ENCODE measurements at regions not wholly inside any gene's neighbourhood (a gene's known extent, or its start where the extent isn't known, plus 50 kb on each side); places are given as distances from the start of the nearest gene placed in this dataset.

DNA sequence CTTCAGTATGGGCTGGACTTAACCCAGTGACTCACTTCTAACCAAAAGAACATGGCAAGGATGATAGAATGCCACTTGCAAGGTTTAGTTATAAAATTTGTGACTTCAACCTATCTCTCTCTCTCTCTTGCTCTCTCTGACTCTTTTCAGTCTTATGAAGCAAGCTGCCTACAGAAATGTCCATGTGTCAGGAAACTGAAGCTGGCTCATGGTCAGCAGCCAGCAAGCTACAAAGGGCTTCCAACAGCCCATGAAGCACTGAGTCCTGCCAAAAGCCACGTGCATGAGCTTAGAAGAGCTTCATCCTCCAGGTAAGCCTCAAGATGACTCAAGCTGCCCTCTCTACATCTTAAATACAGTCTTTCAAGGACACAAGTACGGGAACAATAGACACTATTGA lies 100.3 kb downstream of the HS3ST1 start:
- Histone ChIP-seq H3K27me3 (ENCODE audit: insufficient read depth) (no peaks in the 10 kb centered on the region), H3K9ac (no peak overlapping the region), H4K20me1 (ENCODE audit: insufficient read depth) (no peaks in the 10 kb centered on the region), H3K4me1 (ENCODE audit: control insufficient read depth in 1 of 2, insufficient read depth in 2 of 2, low read depth in 1 of 2, low read length in 1 of 2) (no peaks in the 10 kb centered on the region), H3K4me2 (no peak overlapping the region), H3K9me3 (no peaks in the 10 kb centered on the region), H3K36me3 (replicated peaks in 1 of 2; ENCODE audit: control insufficient read depth in 1 of 2, insufficient read depth in 2 of 2, low read length in 1 of 2) (no peaks in the 10 kb centered on the region), H3K9me2 (no peaks in the 10 kb centered on the region), H3K27ac (ENCODE audit: low read depth in 2 of 2, low read length in 1 of 2) (no peak overlapping the region), H3F3A (replicated peaks; ENCODE audit: insufficient read depth) (no peaks in the 10 kb centered on the region), H3K79me2 (ENCODE audit: insufficient read depth) (no peaks in the 10 kb centered on the region; the same call in 1 of the 2 replicates), H3K4me3 (ENCODE audit: low read depth in 2 of 2, low read length in 1 of 2) (no peak overlapping the region), H2AFZ (ENCODE audit: low read depth) (no peak overlapping the region)
- DNase-seq: no peak
- TF ChIP-seq RXRA (IDR thresholded peaks at IDR 0.05; ENCODE audit: borderline replicate concordance, low read depth) (no peak), NFIC (IDR thresholded peaks at IDR 0.05; ENCODE audit: borderline replicate concordance) (no peak), FOSL2 (IDR thresholded peaks at IDR 0.05; ENCODE audit: borderline replicate concordance, low read depth) (no peak), RFX5 (IDR thresholded peaks at IDR 0.05; ENCODE audit: low read length) (no peak), NRF1 (IDR thresholded peaks at IDR 0.05; ENCODE audit: low read depth, low read length) (no peak), TEAD4 (IDR thresholded peaks at IDR 0.05; ENCODE audit: borderline replicate concordance, insufficient read depth) (no peak), EZH2phosphoT487 (IDR thresholded peaks at IDR 0.05; ENCODE audit: borderline replicate concordance, low read depth) (no peak), GABPA (IDR thresholded peaks at IDR 0.05; ENCODE audit: low read depth) (no peak), TCF12 (IDR thresholded peaks at IDR 0.05) (no peak)
- TF ChIP-seq, protein P1, sequence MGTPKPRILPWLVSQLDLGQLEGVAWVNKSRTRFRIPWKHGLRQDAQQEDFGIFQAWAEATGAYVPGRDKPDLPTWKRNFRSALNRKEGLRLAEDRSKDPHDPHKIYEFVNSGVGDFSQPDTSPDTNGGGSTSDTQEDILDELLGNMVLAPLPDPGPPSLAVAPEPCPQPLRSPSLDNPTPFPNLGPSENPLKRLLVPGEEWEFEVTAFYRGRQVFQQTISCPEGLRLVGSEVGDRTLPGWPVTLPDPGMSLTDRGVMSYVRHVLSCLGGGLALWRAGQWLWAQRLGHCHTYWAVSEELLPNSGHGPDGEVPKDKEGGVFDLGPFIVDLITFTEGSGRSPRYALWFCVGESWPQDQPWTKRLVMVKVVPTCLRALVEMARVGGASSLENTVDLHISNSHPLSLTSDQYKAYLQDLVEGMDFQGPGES (IDR thresholded peaks at IDR 0.05; ENCODE audit: low read depth, low read length): no peak
- ChIA-PET POLR2A (no interaction called here), CTCF (no interaction called here)
- 0% methylated on average over 2 of the region's 2 CpGs for WGBS (ENCODE audit: low lambda C conversion rate)

DNA sequence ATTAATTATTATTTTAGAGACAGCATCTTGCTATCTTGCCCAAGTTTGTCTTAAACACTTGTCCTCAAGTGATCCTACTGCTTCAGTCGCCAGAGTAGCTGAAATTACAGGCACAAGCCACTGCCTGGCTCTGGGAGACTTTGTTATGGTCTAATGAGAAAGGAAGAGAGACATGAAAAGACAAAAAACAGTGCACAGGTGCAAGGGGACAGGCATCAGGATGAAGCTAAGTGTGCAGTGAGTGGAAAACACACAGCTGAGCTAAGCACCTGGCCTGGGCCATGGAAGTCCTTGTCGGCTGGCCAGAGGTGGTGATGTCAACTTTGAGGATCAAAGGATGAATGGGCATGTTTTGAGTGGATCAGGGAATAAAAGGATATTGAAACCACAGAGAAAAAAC lies 102.7 kb downstream of the HS3ST1 start:
- H3K9me2 ChIP-seq: no peaks in the 10 kb centered on the region
- H3K4me1 ChIP-seq (ENCODE audit: control insufficient read depth in 1 of 2, insufficient read depth in 2 of 2, low read depth in 1 of 2, low read length in 1 of 2): no peaks in the 10 kb centered on the region
- ChIA-PET POLR2A (no interaction called here), CTCF (no interaction called here)
- no peaks in the 10 kb centered on the region; the same call in 1 of the 2 replicates for H3K79me2 ChIP-seq (ENCODE audit: insufficient read depth)
- no peak overlapping the region for H3K4me2 ChIP-seq
- no peak overlapping the region for H2AFZ ChIP-seq (ENCODE audit: low read depth)
- no peak overlapping the region for H3K9ac ChIP-seq
- no peak overlapping the region for H3K4me3 ChIP-seq (ENCODE audit: low read depth in 2 of 2, low read length in 1 of 2)
- TF ChIP-seq EP300 (IDR thresholded peaks at IDR 0.05; ENCODE audit: borderline replicate concordance in 1 of 2, low read depth in 1 of 2, low read length in 1 of 2) (no peak), NRF1 (IDR thresholded peaks at IDR 0.05; ENCODE audit: low read depth, low read length) (no peak), RFX5 (IDR thresholded peaks at IDR 0.05; ENCODE audit: low read length) (no peak), TCF12 (IDR thresholded peaks at IDR 0.05) (no peak), SMC3 (IDR thresholded peaks at IDR 0.05; ENCODE audit: low read depth, low read length) (no peak), FOXM1 (IDR thresholded peaks at IDR 0.05; ENCODE audit: low read depth) (no peak), GABPA (IDR thresholded peaks at IDR 0.05; ENCODE audit: low read depth) (no peak)
- TF ChIP-seq, protein P2, sequence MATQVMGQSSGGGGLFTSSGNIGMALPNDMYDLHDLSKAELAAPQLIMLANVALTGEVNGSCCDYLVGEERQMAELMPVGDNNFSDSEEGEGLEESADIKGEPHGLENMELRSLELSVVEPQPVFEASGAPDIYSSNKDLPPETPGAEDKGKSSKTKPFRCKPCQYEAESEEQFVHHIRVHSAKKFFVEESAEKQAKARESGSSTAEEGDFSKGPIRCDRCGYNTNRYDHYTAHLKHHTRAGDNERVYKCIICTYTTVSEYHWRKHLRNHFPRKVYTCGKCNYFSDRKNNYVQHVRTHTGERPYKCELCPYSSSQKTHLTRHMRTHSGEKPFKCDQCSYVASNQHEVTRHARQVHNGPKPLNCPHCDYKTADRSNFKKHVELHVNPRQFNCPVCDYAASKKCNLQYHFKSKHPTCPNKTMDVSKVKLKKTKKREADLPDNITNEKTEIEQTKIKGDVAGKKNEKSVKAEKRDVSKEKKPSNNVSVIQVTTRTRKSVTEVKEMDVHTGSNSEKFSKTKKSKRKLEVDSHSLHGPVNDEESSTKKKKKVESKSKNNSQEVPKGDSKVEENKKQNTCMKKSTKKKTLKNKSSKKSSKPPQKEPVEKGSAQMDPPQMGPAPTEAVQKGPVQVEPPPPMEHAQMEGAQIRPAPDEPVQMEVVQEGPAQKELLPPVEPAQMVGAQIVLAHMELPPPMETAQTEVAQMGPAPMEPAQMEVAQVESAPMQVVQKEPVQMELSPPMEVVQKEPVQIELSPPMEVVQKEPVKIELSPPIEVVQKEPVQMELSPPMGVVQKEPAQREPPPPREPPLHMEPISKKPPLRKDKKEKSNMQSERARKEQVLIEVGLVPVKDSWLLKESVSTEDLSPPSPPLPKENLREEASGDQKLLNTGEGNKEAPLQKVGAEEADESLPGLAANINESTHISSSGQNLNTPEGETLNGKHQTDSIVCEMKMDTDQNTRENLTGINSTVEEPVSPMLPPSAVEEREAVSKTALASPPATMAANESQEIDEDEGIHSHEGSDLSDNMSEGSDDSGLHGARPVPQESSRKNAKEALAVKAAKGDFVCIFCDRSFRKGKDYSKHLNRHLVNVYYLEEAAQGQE (IDR thresholded peaks at IDR 0.05; ENCODE audit: low read depth, low read length): no peak
- TF ChIP-seq, protein P3, sequence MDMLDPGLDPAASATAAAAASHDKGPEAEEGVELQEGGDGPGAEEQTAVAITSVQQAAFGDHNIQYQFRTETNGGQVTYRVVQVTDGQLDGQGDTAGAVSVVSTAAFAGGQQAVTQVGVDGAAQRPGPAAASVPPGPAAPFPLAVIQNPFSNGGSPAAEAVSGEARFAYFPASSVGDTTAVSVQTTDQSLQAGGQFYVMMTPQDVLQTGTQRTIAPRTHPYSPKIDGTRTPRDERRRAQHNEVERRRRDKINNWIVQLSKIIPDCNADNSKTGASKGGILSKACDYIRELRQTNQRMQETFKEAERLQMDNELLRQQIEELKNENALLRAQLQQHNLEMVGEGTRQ (IDR thresholded peaks at IDR 0.05; ENCODE audit: borderline replicate concordance, low read depth, low read length): no peak
- TF ChIP-seq, protein P4, sequence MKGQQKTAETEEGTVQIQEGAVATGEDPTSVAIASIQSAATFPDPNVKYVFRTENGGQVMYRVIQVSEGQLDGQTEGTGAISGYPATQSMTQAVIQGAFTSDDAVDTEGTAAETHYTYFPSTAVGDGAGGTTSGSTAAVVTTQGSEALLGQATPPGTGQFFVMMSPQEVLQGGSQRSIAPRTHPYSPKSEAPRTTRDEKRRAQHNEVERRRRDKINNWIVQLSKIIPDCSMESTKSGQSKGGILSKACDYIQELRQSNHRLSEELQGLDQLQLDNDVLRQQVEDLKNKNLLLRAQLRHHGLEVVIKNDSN (IDR thresholded peaks at IDR 0.05; ENCODE audit: borderline replicate concordance, low read depth): no peak
- TF ChIP-seq, protein P5, sequence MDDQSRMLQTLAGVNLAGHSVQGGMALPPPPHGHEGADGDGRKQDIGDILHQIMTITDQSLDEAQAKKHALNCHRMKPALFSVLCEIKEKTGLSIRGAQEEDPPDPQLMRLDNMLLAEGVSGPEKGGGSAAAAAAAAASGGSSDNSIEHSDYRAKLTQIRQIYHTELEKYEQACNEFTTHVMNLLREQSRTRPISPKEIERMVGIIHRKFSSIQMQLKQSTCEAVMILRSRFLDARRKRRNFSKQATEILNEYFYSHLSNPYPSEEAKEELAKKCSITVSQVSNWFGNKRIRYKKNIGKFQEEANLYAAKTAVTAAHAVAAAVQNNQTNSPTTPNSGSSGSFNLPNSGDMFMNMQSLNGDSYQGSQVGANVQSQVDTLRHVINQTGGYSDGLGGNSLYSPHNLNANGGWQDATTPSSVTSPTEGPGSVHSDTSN (IDR thresholded peaks at IDR 0.05): no peak
- TF ChIP-seq, protein P6, sequence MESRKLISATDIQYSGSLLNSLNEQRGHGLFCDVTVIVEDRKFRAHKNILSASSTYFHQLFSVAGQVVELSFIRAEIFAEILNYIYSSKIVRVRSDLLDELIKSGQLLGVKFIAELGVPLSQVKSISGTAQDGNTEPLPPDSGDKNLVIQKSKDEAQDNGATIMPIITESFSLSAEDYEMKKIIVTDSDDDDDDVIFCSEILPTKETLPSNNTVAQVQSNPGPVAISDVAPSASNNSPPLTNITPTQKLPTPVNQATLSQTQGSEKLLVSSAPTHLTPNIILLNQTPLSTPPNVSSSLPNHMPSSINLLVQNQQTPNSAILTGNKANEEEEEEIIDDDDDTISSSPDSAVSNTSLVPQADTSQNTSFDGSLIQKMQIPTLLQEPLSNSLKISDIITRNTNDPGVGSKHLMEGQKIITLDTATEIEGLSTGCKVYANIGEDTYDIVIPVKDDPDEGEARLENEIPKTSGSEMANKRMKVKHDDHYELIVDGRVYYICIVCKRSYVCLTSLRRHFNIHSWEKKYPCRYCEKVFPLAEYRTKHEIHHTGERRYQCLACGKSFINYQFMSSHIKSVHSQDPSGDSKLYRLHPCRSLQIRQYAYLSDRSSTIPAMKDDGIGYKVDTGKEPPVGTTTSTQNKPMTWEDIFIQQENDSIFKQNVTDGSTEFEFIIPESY (IDR thresholded peaks at IDR 0.05; ENCODE audit: borderline replicate concordance, low read depth): no peak
- no peaks in the 10 kb centered on the region for H3K27me3 ChIP-seq (ENCODE audit: insufficient read depth)
- no peaks in the 10 kb centered on the region for H3F3A ChIP-seq (replicated peaks; ENCODE audit: insufficient read depth)
- no peaks in the 10 kb centered on the region for H3K36me3 ChIP-seq (replicated peaks in 1 of 2; ENCODE audit: control insufficient read depth in 1 of 2, insufficient read depth in 2 of 2, low read length in 1 of 2)
- 0% methylated on average over 2 of the region's 2 CpGs for WGBS (ENCODE audit: low lambda C conversion rate)
- H4K20me1 ChIP-seq (ENCODE audit: insufficient read depth): no peaks in the 10 kb centered on the region
- no peak overlapping the region for H3K27ac ChIP-seq (ENCODE audit: low read depth in 2 of 2, low read length in 1 of 2)
- no peak for DNase-seq
- H3K9me3 ChIP-seq: no peaks in the 10 kb centered on the region

Measured in SK-N-SH (cell line).